T-cell (primary cell): ENCODE measurements at regions not wholly inside any gene's neighbourhood (a gene's known extent, or its start where the extent isn't known, plus 50 kb on each side); places are given as distances from the start of the nearest gene placed in this dataset.

Experiments
- ATAC-seq, 4 experiments: fragments of 200-7000 bp in 3 of 4; fragments of 150-1000 bp in 1 of 4; cut with Tn5 transposase; replicated peaks in 1 of 4; 1 replicate in 3 of 4; 2 replicates in 1 of 4; pipeline ENCODE4 v1.10.0; 2021; ENCODE audit warnings: moderate library complexity in 3 of 4, mild to moderate bottlenecking in 2 of 4, moderate number of reproducible peaks in 1 of 4
- CTCF ChIA-PET, 2 donors: fragments of 300-600 bp; sonication (Branson Sonifier 250); formaldehyde crosslinking; loops; one replicate each; lab custom pipeline; 2022; ENCODE audit warnings: antibody characterized with exemption in 2 of 2; lab: Charles Lee
- POLR2A ChIA-PET, 2 donors: fragments of 300-600 bp; sonication (Branson Sonifier 250); formaldehyde crosslinking; loops; one replicate each; lab custom pipeline; 2022; ENCODE audit warnings: antibody characterized with exemption in 2 of 2; lab: Charles Lee
- DNase-seq, 35 experiments: peaks; one replicate each; pipeline versions ENCODE4 v3.0.0 to v3.0.0-alpha.2; 2013 to 2023
- H3K27ac ChIP-seq: one replicate; pipeline ENCODE4 v1.5.1; 2013; ENCODE audit warnings: low read length
- H3K27me3 ChIP-seq, 2 experiments: replicated peaks in 1 of 2; 1 replicate in 1 of 2; 2 replicates in 1 of 2; pipeline versions ENCODE4 v1.6.1 to v1.7.0; 2013; ENCODE audit warnings: low read length in 1 of 2, mixed read lengths in 1 of 2; ENCODE audit not compliant: control insufficient read depth in 2 of 2, insufficient read depth in 2 of 2; ENCODE audit errors: extremely low read depth in 1 of 2
- H3K36me3 ChIP-seq, 2 donors: 1 replicate in 1 of 2; 2 replicates in 1 of 2; pipeline versions ENCODE4 v1.6.1 to v1.7.0; 2013; ENCODE audit warnings: low read length in 1 of 2; ENCODE audit not compliant: control insufficient read depth in 2 of 2, insufficient read depth in 1 of 2; ENCODE audit errors: extremely low read depth in 1 of 2
- H3K4me1 ChIP-seq, 2 experiments: 1 replicate in 1 of 2; 2 replicates in 1 of 2; pipeline versions ENCODE4 v1.6.1 to v1.7.0; 2013; ENCODE audit warnings: low read length in 2 of 2, mixed read lengths in 1 of 2; ENCODE audit not compliant: insufficient read depth in 2 of 2, control insufficient read depth in 1 of 2; ENCODE audit errors: extremely low read depth in 1 of 2
- H3K4me3 ChIP-seq, 2 donors: 1 replicate in 1 of 2; 2 replicates in 1 of 2; pipeline versions ENCODE4 v1.5.1 to v1.7.0; 2013; ENCODE audit warnings: mild to moderate bottlenecking in 2 of 2, low read length in 1 of 2, moderate library complexity in 1 of 2; ENCODE audit not compliant: control insufficient read depth in 1 of 2; ENCODE audit errors: extremely low read depth in 1 of 2
- H3K9me3 ChIP-seq: 2 replicates; pipeline ENCODE4 v1.7.0; 2013
- H3K27ac Mint-ChIP-seq, 2 donors: one replicate each; pipeline ENCODE4 v1.8.0; 2020 to 2021; ENCODE audit warnings: mild to moderate bottlenecking in 2 of 2, mixed read lengths in 2 of 2
- H3K27me3 Mint-ChIP-seq, 2 donors: one replicate each; pipeline ENCODE4 v1.8.0; 2021 to 2022; ENCODE audit warnings: mixed read lengths in 2 of 2
- H3K36me3 Mint-ChIP-seq: one replicate; pipeline ENCODE4 v1.8.0; 2021; ENCODE audit warnings: mixed read lengths
- H3K4me1 Mint-ChIP-seq, 3 donors: one replicate each; pipeline ENCODE4 v1.8.0; 2020 to 2022; ENCODE audit warnings: mixed read lengths in 3 of 3, mild to moderate bottlenecking in 1 of 3
- H3K4me3 Mint-ChIP-seq, 3 donors: one replicate each; pipeline ENCODE4 v1.8.0; 2020 to 2022; ENCODE audit warnings: mild to moderate bottlenecking in 3 of 3, mixed read lengths in 3 of 3, moderate library complexity in 3 of 3
- H3K9me3 Mint-ChIP-seq, 3 donors: one replicate each; pipeline ENCODE4 v1.8.0; 2020 to 2022; ENCODE audit warnings: mixed read lengths in 3 of 3
- whole genome bisulfite sequencing: methylation state at CpG from one replicate; pipeline ENCODE4 v1.1.5; 2013; ENCODE audit warnings: missing lambda C conversion rate; ENCODE audit not compliant: insufficient coverage; 5-methylcytosine and 5-hydroxymethylcytosine counted together

DNA sequence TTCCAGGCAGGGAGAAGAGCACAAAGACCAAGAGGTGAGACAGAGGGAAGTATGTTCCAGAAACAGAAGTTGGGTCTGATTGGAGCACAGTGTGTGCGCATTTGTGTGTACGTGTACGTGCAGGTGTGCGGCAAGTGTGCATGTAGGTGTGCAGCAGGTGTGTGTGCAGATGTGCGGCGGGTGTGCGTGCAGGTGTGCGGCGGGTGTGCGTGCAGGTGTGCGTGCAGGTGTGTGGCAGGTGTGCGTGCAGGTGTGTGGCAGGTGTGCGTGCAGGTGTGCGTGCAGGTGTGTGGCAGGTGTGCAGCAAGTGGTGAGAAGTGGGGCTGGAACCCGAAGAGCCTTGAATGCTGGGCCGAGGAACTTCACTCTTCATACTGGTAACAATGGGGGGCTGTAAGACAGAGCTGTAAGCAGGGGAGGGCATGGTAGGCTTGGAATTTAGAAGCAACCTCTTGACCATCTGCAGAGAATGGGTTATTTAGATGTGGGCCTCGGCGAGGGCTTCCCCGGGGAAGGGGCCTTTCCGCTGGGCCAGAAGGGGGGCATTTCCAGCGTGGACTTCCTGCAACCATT is 118.0 kb upstream of the WNT4 start:
- H3K27me3 ChIP-seq: peaks cover 0 to 49% of the 10 kb centered on the region in 2 experiments
- no peak overlapping the region for H3K4me3 ChIP-seq
- ChIA-PET POLR2A (no interaction called here), CTCF (no interaction called here)
- DNase-seq: no peak
- Mint-ChIP-seq H3K27me3 (peaks cover 17 to 19% of the 10 kb centered on the region in 2 donors), H3K9me3 (no peaks in the 10 kb centered on the region), H3K27ac (no peak overlapping the region), H3K4me1 (no peaks in the 10 kb centered on the region), H3K36me3 (no peaks in the 10 kb centered on the region), H3K4me3 (no peak overlapping the region)
- H3K27ac ChIP-seq: no peak overlapping the region
- WGBS: 100% methylated on average over 7 of the region's 21 CpGs
- no peaks in the 10 kb centered on the region for H3K9me3 ChIP-seq
- H3K36me3 ChIP-seq: no peaks in the 10 kb centered on the region
- no peak for ATAC-seq
- peaks cover 2 to 8% of the 10 kb centered on the region in 2 experiments for H3K4me1 ChIP-seq

DNA sequence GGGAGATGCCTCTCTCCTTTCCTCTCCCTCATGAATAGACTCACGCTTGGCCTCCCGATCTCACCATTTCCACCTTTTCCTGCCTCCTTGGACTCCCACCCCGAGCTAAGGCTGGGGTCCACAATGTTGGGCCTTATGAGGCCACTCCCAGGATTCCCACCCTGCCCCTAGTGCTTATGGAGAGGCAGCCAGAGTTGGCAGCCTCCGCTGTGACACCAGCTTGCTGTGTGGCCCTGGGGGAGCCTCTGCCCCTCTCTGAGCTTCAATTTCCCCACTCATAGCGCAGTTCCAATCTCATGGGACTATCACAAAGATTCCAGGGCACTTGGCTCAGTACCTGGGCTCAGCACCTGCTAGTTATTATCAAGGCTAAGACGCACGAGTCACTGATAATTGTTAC is 118.7 kb upstream of the WNT4 start:
- WGBS: 100% methylated on average over 2 of the region's 7 CpGs
- H3K4me1 ChIP-seq: peaks cover 2 to 8% of the 10 kb centered on the region in 2 experiments
- Mint-ChIP-seq H3K9me3 (no peaks in the 10 kb centered on the region), H3K4me3 (no peak overlapping the region), H3K36me3 (no peaks in the 10 kb centered on the region), H3K27ac (no peak overlapping the region), H3K27me3 (peaks cover 17 to 22% of the 10 kb centered on the region in 2 donors), H3K4me1 (no peaks in the 10 kb centered on the region)
- no peak overlapping the region for H3K27ac ChIP-seq
- H3K27me3 ChIP-seq: peaks cover 0 to 51% of the 10 kb centered on the region in 2 experiments
- ChIA-PET POLR2A (no interaction called here), CTCF (no interaction called here)
- DNase-seq: no peak
- no peak for ATAC-seq
- no peak overlapping the region for H3K4me3 ChIP-seq
- no peaks in the 10 kb centered on the region for H3K36me3 ChIP-seq
- H3K9me3 ChIP-seq: no peaks in the 10 kb centered on the region

DNA sequence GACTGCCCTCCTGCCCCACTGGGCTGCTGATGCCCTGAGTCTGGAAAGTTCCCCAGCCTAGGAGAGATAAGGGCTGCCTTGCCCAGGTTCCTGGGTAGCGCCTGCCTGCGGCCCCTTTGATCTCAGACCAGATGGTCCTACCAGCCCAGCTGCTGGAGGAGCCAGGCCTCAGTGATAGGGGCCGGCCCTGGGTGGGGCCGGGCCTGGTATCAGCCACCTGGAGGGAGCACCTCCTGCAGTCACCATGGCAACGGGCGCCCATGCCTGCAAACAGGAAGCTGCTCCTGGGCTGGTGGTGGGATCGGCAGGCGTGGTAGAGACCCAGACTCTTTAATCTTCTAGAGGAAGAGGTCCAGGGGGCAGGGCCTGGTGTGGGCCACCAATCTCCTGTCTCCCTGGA is 119.7 kb upstream of the WNT4 start:
- ATAC-seq (no peak), DNase-seq (no peak)
- H3K27ac Mint-ChIP-seq: no peak overlapping the region
- Histone ChIP-seq H3K9me3 (no peaks in the 10 kb centered on the region), H3K27ac (no peak overlapping the region), H3K4me3 (no peak overlapping the region), H3K4me1 (peaks cover 2 to 8% of the 10 kb centered on the region in 2 experiments), H3K27me3 (peaks cover 0 to 50% of the 10 kb centered on the region in 2 experiments), H3K36me3 (no peaks in the 10 kb centered on the region)
- H3K27me3 Mint-ChIP-seq: peaks cover 17 to 22% of the 10 kb centered on the region in 2 donors
- H3K9me3 Mint-ChIP-seq: no peaks in the 10 kb centered on the region
- 19% methylated on average over 8 of the region's 8 CpGs for WGBS
- H3K4me3 Mint-ChIP-seq: no peak overlapping the region
- ChIA-PET POLR2A (no interaction called here), CTCF (no interaction called here)
- no peaks in the 10 kb centered on the region for H3K36me3 Mint-ChIP-seq
- H3K4me1 Mint-ChIP-seq: no peaks in the 10 kb centered on the region

- WGBS: 80% methylated on average over 8 of the region's 10 CpGs
- peaks cover 0 to 46% of the 10 kb centered on the region in 2 experiments for H3K27me3 ChIP-seq
- Mint-ChIP-seq H3K36me3 (no peaks in the 10 kb centered on the region), H3K9me3 (no peaks in the 10 kb centered on the region), H3K4me1 (no peaks in the 10 kb centered on the region), H3K4me3 (no peak overlapping the region), H3K27me3 (peaks cover 21 to 22% of the 10 kb centered on the region in 2 donors), H3K27ac (no peak overlapping the region)
- H3K9me3 ChIP-seq: no peaks in the 10 kb centered on the region
- ChIA-PET CTCF (interaction anchor here in 1 of 2 donors (0.6 kb wide), 1 partner anchor 1643 kb away, joined by 3 read pairs; no protein-coding TSS in a partner anchor), POLR2A (no interaction called here)
- H3K27ac ChIP-seq: no peak overlapping the region
- H3K4me3 ChIP-seq: no peak overlapping the region
- DNase-seq (no peak), ATAC-seq (no peak)
- peaks cover 2 to 8% of the 10 kb centered on the region in 2 experiments for H3K4me1 ChIP-seq
- H3K36me3 ChIP-seq: no peaks in the 10 kb centered on the region
These were observed 120.5 kb upstream of the WNT4 start for GRCh38 chr1:22263359-22263758.

- 66% methylated on average over 11 of the region's 15 CpGs for WGBS
- Mint-ChIP-seq H3K4me3 (no peak overlapping the region), H3K36me3 (no peaks in the 10 kb centered on the region), H3K27me3 (peaks cover 21 to 22% of the 10 kb centered on the region in 2 donors), H3K27ac (no peak overlapping the region), H3K4me1 (no peaks in the 10 kb centered on the region), H3K9me3 (no peaks in the 10 kb centered on the region)
- no peaks in the 10 kb centered on the region for H3K9me3 ChIP-seq
- no peak overlapping the region for H3K27ac ChIP-seq
- H3K36me3 ChIP-seq: no peaks in the 10 kb centered on the region
- DNase-seq: no peak
- ChIA-PET CTCF (no interaction called here), POLR2A (no interaction called here)
- ATAC-seq: no peak
- no peak overlapping the region for H3K4me3 ChIP-seq
- H3K27me3 ChIP-seq: peaks cover 0 to 42% of the 10 kb centered on the region in 2 experiments
- H3K4me1 ChIP-seq: peaks cover 2 to 8% of the 10 kb centered on the region in 2 experiments
These were observed 121.8 kb upstream of the WNT4 start for GRCh38 chr1:22264464-22265341.

DNA sequence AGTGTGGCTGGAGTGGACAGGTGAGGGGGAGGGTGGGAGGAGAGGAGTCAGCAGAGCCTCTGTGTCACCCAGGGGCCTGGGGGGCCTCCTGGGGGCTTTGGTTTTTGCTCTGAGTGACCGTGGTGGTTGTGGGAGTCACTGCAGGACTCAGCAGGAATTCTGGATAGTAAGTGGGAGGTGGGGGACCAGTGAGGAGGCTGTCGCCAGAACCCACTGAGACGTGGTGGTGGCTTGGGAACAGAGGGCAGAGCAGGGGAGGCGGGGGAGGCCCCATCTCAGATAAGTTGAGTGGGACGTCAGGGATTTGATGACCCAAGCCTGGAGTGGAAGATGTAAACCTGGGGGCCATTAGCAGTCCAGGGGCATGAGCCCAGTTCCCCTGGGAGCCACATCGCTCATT is 123.2 kb upstream of the WNT4 start:
- H3K27ac ChIP-seq: no peak overlapping the region
- H3K4me3 Mint-ChIP-seq: no peak overlapping the region
- H3K4me1 ChIP-seq: peaks cover 2 to 8% of the 10 kb centered on the region in 2 experiments
- ChIA-PET POLR2A (no interaction called here), CTCF (no interaction called here)
- H3K27me3 Mint-ChIP-seq: peaks cover 19 to 21% of the 10 kb centered on the region in 2 donors
- no peaks in the 10 kb centered on the region for H3K36me3 ChIP-seq
- no peak overlapping the region for H3K27ac Mint-ChIP-seq
- H3K36me3 Mint-ChIP-seq: no peaks in the 10 kb centered on the region
- H3K9me3 ChIP-seq: no peaks in the 10 kb centered on the region
- ATAC-seq (no peak), DNase-seq (no peak)
- H3K9me3 Mint-ChIP-seq: no peaks in the 10 kb centered on the region
- WGBS: 74% methylated on average over 6 of the region's 6 CpGs
- H3K27me3 ChIP-seq: peaks cover 0 to 42% of the 10 kb centered on the region in 2 experiments
- H3K4me3 ChIP-seq: no peak overlapping the region
- H3K4me1 Mint-ChIP-seq: no peaks in the 10 kb centered on the region
